SIG-M5 treated with dmso at 0.1 percent for 504 hours (cell line): ENCODE measurements at regions not wholly inside any gene's neighbourhood (a gene's known extent, or its start where the extent isn't known, plus 50 kb on each side); places are given as distances from the start of the nearest gene placed in this dataset.
"Not testable (repeated sequence)": the region's sequence is repeated elsewhere in the genome, so short reads cannot be mapped to it uniquely, and the experiment has no call there.

Source experiments
- DNase-seq: peaks from one replicate; lab custom pipeline; 2025; ENCODE audit not compliant: unreplicated experiment; lab: John Stamatoyannopoulos, UW

GRCh38 chr12:89230376-89231315 is 121.7 kb downstream of the DUSP6 start:
- no peak for DNase-seq

GRCh38 chr12:89228491-89228890 is 123.8 kb downstream of the DUSP6 start:
- DNase-seq, result no peak

DNA sequence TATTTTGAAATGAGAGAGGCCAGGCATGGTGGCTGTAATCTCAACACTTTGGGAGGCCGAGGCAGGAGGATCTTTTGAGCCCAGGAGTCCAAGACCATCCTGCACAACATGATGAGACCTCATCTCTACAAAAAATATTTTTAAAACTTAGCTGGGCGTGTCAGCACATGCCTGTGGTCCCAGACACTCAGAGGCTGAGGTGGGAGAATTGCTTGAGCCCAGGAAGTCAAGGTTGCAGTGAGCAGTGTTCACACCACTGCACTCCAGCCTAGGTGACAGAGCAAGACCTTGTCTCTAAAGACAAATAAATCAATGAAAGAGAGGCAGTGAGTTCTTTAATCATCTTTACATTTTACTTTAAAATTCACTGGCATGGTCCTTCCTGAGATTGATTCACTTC is 124.5 kb downstream of the DUSP6 start:
- DNase-seq, result no peak

GRCh38 chr12:89225808-89226411 is 126.4 kb downstream of the DUSP6 start:
- DNase-seq, result peak; percentile 68

- DNase-seq, result no peak
Observed at GRCh38 chr12:89225401-89225800, 126.9 kb downstream of the DUSP6 start.

DNA sequence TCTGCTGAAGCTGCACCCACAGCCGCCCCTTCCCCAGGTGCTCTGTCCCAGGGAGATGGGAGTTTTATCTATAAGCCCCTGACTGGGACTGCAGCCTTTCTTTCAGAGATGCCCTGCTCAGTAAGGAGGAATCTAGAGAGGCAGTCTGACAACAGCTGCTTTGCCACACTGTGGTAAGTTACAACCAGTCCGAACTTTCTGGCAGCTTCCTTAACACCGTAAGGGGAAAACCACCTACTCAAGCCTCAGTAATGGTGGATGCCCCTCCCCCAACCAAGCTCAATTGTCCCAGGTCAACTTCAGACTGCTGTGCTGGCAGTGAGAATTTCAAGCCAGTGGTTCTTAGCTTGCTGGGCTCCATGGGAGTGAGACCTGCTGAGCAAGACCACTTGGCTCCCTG is 129.7 kb downstream of the DUSP6 start:
- DNase-seq, result not testable (repeated sequence)

GRCh38 chr12:89217472-89217871 is 134.8 kb downstream of the DUSP6 start:
- no peak for DNase-seq

GRCh38 chr12:89216211-89216952 is 135.9 kb downstream of the DUSP6 start:
- no peak for DNase-seq

- no peak for DNase-seq
Observed at GRCh38 chr12:89215196-89215595, 137.1 kb downstream of the DUSP6 start.

DNA sequence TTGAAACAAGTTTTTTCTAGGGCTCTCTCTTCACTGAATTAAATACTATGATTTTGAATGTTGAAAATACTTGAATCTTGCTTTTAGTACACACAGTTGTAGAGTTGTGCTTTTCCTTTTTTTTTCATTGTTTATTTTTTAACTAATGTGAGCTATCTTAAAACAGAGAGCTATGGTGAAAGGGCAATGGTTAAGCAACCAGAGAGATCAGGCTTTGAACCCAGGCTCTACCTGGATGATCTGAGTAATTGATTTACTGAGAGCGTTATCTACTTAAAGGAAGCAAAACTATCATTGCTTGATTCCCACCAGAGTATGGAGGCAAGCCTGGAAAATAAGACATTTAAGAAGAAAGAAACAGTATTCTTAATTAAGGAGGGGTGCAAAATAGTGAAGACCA is 138.6 kb downstream of the DUSP6 start:
- no peak for DNase-seq

DNA sequence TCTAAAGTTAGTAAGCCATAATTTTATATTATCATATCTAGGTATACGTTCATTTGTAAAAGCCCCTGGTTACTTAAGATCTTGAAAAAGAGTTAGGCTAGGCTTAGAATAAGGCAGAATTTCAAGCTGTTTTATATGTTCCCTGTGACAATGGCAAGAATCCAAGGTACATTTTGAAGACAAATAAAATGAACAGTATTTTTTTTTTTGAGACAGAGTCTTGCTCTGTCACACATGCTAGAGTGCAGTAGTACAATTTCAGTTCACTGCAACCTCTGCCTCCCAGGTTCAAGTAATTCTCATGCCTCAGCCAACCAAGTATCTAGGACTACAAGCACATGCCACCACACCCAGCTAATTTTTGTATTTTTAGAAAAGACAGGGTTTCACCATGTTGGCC is 139.2 kb downstream of the DUSP6 start:
- no peak for DNase-seq

- DNase-seq, result no peak
Observed at GRCh38 chr12:89212339-89212771, 139.9 kb downstream of the DUSP6 start.

- DNase-seq, result no peak
Observed at GRCh38 chr12:89211456-89211855, 140.8 kb downstream of the DUSP6 start.

DNA sequence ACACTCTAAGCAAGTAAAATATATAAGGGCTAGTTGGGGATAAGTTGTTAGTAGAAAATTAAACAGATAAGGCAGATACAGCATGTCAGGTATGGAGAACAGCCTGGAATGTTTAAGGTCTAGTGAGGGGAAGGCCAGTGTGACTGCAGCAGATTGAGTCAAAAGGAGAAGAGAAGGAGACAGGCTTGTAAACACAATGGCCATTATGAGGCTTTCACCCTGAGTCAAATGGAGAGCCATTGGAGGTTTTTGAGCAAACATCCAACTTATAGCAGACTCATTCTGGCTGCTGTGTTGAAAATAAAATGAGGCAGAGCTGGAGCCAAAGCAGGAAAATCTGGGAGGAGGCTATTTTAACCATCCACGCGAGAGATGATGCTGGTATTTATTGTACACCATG is 142.0 kb downstream of the DUSP6 start:
- DNase-seq, result no peak

GRCh38 chr12:89208661-89209096 is 143.6 kb downstream of the DUSP6 start:
- DNase-seq, result no peak

DNA sequence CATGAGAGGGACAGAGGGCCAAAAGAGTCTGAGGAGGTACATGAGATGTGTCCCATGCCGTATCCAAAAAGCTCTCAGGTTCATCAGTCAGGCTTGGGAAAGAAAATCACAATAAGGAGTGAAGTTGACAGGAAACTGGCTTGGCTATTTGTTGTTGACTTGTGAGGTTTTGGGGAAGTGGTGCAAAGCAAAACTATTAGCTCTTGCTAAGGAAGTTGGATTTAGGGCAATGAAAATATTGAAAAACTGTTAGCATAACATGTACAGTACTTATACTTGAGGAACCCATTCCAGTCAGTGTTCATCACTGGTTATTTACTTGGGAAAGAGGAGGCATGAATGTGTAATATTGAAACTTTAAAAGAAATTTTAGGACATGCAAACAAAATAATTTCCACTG is 145.9 kb downstream of the DUSP6 start:
- DNase-seq, result no peak

DNA sequence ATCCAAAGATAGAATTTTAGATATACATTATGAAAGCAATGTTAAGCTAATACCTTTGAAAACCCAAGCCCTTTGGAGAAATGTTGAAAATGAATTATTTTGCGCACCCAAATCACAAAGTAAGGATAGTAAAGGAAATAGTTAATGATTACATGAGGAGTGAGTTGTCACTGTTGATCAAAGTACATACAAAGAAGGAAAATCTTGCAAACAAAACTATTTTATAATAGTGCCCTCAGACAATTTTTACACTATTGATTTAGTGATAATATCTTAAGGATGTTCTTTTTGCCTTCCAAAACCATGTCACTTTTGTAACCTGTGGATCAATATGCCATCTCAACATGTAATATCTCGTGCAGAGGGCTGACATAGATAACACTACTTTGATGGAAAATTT is 146.8 kb downstream of the DUSP6 start:
- DNase-seq, result no peak

GRCh38 chr12:89203144-89203543 is 149.2 kb downstream of the DUSP6 start:
- DNase-seq, result no peak

DNA sequence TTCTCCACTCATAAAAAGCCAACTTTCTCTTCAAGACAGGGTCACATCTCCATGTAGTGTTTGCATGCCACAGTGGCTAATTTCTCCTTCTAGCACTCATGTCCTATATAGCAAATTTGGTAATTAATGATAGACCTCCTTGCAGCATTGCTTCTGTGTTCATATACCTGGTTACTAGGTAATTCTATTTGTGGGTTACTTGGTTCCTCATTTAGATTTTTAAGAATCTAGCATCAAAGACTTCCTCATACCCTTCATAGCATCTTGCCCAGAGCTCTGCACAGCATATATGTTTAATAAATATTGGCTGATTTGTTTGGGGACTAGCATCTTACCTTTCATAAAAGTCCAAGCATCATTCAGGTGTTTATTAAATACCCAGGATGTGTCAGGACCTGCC is 152.1 kb downstream of the DUSP6 start:
- no peak for DNase-seq

DNA sequence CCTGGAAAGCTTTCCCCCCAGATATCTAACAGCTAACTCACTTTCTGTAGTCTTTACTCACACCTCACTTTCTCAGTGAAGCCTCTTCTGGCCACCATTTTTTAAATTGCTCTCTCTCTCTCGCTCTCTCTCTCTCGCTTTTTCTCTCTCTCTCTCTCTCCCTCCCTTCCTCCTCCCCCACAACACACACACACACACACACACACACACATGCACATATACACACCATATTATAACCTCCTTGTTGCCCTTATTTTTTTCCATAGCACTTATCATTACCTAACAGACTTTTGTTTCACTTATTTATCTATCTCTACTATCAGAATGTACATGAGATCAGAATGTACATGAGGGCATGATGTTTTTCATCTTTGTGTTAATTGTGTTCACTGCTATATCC is 156.8 kb downstream of the DUSP6 start:
- DNase-seq, result no peak

GRCh38 chr12:89194683-89195082 is 157.6 kb downstream of the DUSP6 start:
- DNase-seq, result no peak

- DNase-seq, result peak; percentile 37
Observed at GRCh38 chr12:89192429-89192828, 159.9 kb downstream of the DUSP6 start.
